Neuronal stem cell (in vitro differentiated cells): ENCODE measurements at regions not wholly inside any gene's neighbourhood (a gene's known extent, or its start where the extent isn't known, plus 50 kb on each side); places are given as distances from the start of the nearest gene placed in this dataset.

Experiments used
- DNase-seq: peaks from one replicate; pipeline ENCODE4 v3.0.0-alpha.2; 2013; ENCODE audit warnings: low spot score
- H2AFZ ChIP-seq: one replicate; pipeline ENCODE4 v1.6.1; 2013; ENCODE audit warnings: mild to moderate bottlenecking, low read length, inconsistent platforms
- H2AK5ac ChIP-seq: 2 replicates; pipeline ENCODE4 v1.6.1; 2013; ENCODE audit warnings: low read depth, mild to moderate bottlenecking, inconsistent platforms, low read length, moderate library complexity, mixed read lengths
- H2BK120ac ChIP-seq: 2 replicates; pipeline ENCODE4 v1.6.1; 2013; ENCODE audit warnings: low read depth, mild to moderate bottlenecking, inconsistent platforms, low read length, moderate library complexity, mixed read lengths
- H2BK12ac ChIP-seq: one replicate; pipeline ENCODE4 v1.6.1; 2013; ENCODE audit warnings: low read length, inconsistent platforms
- H2BK15ac ChIP-seq: 2 replicates; pipeline ENCODE4 v1.6.1; 2013; ENCODE audit warnings: mild to moderate bottlenecking, low read length, inconsistent platforms, mixed read lengths
- H2BK5ac ChIP-seq: one replicate; pipeline ENCODE4 v1.6.1; 2013; ENCODE audit warnings: inconsistent platforms, mild to moderate bottlenecking, low read length, moderate library complexity
- H3K14ac ChIP-seq: one replicate; pipeline ENCODE4 v1.6.1; 2013; ENCODE audit warnings: low read length, inconsistent platforms
- H3K18ac ChIP-seq: 2 replicates; pipeline ENCODE4 v1.6.1; 2013; ENCODE audit warnings: low read length, inconsistent platforms
- H3K23ac ChIP-seq: 2 replicates; pipeline ENCODE4 v1.6.1; 2013; ENCODE audit warnings: low read depth, mild to moderate bottlenecking, mixed read lengths, low read length, inconsistent platforms; ENCODE audit not compliant: poor library complexity
- H3K27ac ChIP-seq: replicated peaks from 3 replicates; pipeline ENCODE4 v1.5.1; 2013; ENCODE audit warnings: low read length, inconsistent platforms
- H3K27me3 ChIP-seq, 3 experiments: 2 replicates each; pipeline ENCODE4 v1.6.1; 2013; ENCODE audit warnings: low read length in 3 of 3, mild to moderate bottlenecking in 2 of 3, inconsistent platforms in 1 of 3, low read depth in 1 of 3, mixed read lengths in 1 of 3, moderate library complexity in 1 of 3; ENCODE audit not compliant: control insufficient read depth in 3 of 3, insufficient read depth in 3 of 3
- H3K36me3 ChIP-seq, 2 donors: replicated peaks in 1 of 2; 2 replicates each; pipeline ENCODE4 v1.6.1; 2013; ENCODE audit warnings: low read length in 2 of 2; ENCODE audit not compliant: control insufficient read depth in 2 of 2, insufficient read depth in 2 of 2
- H3K4ac ChIP-seq: 2 replicates; pipeline ENCODE4 v1.6.1; 2013; ENCODE audit warnings: inconsistent platforms, mild to moderate bottlenecking, low read length, moderate library complexity
- H3K4me1 ChIP-seq, 2 donors: 1 replicate in 1 of 2; 2 replicates in 1 of 2; pipeline ENCODE4 v1.6.1; 2013; ENCODE audit warnings: low read length in 2 of 2, low read depth in 1 of 2; ENCODE audit not compliant: control insufficient read depth in 2 of 2, insufficient read depth in 1 of 2
- H3K4me2 ChIP-seq: one replicate; pipeline ENCODE4 v1.6.1; 2013; ENCODE audit warnings: mild to moderate bottlenecking, low read length, inconsistent platforms; ENCODE audit not compliant: insufficient read depth, poor library complexity, severe bottlenecking
- H3K4me3 ChIP-seq, 2 donors: 2 replicates each; pipeline ENCODE4 v1.5.1; 2013; ENCODE audit warnings: low read length in 2 of 2, mild to moderate bottlenecking in 2 of 2, inconsistent platforms in 1 of 2, moderate library complexity in 1 of 2
- H3K79me1 ChIP-seq: one replicate; pipeline ENCODE4 v1.6.1; 2013; ENCODE audit warnings: low read depth, mild to moderate bottlenecking, inconsistent platforms, low read length, moderate library complexity
- H3K9ac ChIP-seq: one replicate; pipeline ENCODE4 v1.6.1; 2013; ENCODE audit warnings: mild to moderate bottlenecking, low read depth, low read length, inconsistent platforms; ENCODE audit not compliant: poor library complexity
- H3K9me3 ChIP-seq, 2 donors: replicated peaks in 1 of 2; 2 replicates each; pipeline versions ENCODE3 to v1.6.1; 2013; ENCODE audit warnings: low read length in 2 of 2, mild to moderate bottlenecking in 2 of 2, inconsistent platforms in 1 of 2, low read depth in 1 of 2, mixed read lengths in 1 of 2, moderate library complexity in 1 of 2; ENCODE audit not compliant: control insufficient read depth in 2 of 2, insufficient read depth in 1 of 2
- H4K8ac ChIP-seq: one replicate; pipeline ENCODE4 v1.6.1; 2013; ENCODE audit warnings: low read depth, mild to moderate bottlenecking, inconsistent platforms, low read length, moderate library complexity
- H4K91ac ChIP-seq: one replicate; pipeline ENCODE4 v1.6.1; 2013; ENCODE audit warnings: low read length, low read depth, mild to moderate bottlenecking, inconsistent platforms; ENCODE audit not compliant: poor library complexity
- WGBS, 2 donors: extraction: QIAGEN DNeasy Blood & Tissue Kit; methylation state at CpG; one replicate each; pipeline ENCODE4 v1.1.7; 2013; ENCODE audit warnings: missing lambda C conversion rate in 2 of 2, mixed read lengths in 1 of 2; ENCODE audit not compliant: insufficient read length in 2 of 2, insufficient replicate concordance in 1 of 2; ENCODE audit errors: extremely low coverage in 2 of 2; 5-methylcytosine and 5-hydroxymethylcytosine counted together

DNA sequence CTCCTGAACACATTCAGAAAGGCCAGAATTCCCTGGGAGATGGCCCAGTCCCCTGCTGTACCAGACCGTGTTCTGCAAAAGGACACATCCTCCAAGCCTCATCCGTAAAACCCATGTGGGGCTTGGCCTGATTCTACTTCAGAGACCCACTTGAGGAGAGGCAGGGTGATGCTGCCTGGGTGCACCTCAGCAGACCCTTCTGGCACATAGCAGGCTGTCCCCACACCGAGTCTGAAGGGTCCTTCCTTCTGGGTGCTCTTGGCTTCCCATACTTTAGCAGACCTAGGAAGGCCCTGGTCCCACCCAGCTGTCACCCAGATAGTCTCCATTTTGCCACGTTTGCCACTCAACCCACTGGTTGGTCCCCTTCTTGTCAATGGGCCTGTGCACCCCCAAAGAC lies 270.1 kb upstream of the AGTR2 start:
- WGBS, 2 donors: no CpG with 5 or more reads among the region's 4 CpGs
- H2BK12ac ChIP-seq: no peak overlapping the region
- H3K36me3 ChIP-seq: no peaks in the 10 kb centered on the region
- no peak for DNase-seq
- no peak overlapping the region for H3K27ac ChIP-seq
- no peak overlapping the region for H3K18ac ChIP-seq
- H3K4me2 ChIP-seq: no peak overlapping the region
- no peak overlapping the region for H3K4me3 ChIP-seq
- H3K4ac ChIP-seq: no peak overlapping the region
- H2BK5ac ChIP-seq: no peak overlapping the region
- no peak overlapping the region for H2BK120ac ChIP-seq
- no peak overlapping the region for H2AFZ ChIP-seq
- peaks cover 0 to 31% (median 0%) of the 10 kb centered on the region in 3 experiments for H3K27me3 ChIP-seq
- no peak overlapping the region for H2BK15ac ChIP-seq
- no peak overlapping the region for H4K8ac ChIP-seq
- H3K23ac ChIP-seq: no peak overlapping the region
- no peak overlapping the region for H3K9ac ChIP-seq
- H3K14ac ChIP-seq: no peak overlapping the region
- H3K4me1 ChIP-seq: no peaks in the 10 kb centered on the region
- peaks cover 2% of the 10 kb centered on the region for H3K79me1 ChIP-seq
- no peak overlapping the region for H2AK5ac ChIP-seq
- H3K9me3 ChIP-seq: peaks cover 0 to 1% of the 10 kb centered on the region in 2 donors
- H4K91ac ChIP-seq: no peak overlapping the region

DNA sequence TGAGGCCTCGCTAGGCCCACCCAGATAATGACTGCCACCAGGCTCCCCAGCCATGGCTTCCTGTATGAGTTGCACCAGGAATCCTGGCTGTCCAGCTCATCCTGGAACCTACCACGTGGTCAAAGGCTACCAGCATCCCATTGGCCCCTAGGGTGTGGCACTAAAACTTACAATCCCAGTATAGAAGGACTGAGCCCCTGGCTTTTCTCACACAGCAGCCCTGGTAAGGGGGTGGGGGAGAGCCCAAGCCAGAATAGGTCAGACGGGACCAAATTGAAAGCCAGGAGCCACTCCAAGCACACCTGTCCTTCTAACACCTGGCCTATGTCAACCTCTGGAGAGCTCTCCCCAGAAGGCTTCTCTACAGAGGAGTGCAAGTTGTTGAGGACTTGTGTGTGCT lies 269.3 kb upstream of the AGTR2 start:
- H3K27ac ChIP-seq: no peak overlapping the region
- H3K18ac ChIP-seq: no peak overlapping the region
- no peak overlapping the region for H4K91ac ChIP-seq
- WGBS, 2 donors: no CpG with 5 or more reads among the region's 3 CpGs
- no peaks in the 10 kb centered on the region for H3K36me3 ChIP-seq
- no peak overlapping the region for H2AFZ ChIP-seq
- no peak for DNase-seq
- H2BK120ac ChIP-seq: no peak overlapping the region
- H3K4me2 ChIP-seq: no peak overlapping the region
- no peak overlapping the region for H2BK12ac ChIP-seq
- no peak overlapping the region for H3K4ac ChIP-seq
- no peaks in the 10 kb centered on the region for H3K4me1 ChIP-seq
- peaks cover 0 to 31% (median 0%) of the 10 kb centered on the region in 3 experiments for H3K27me3 ChIP-seq
- H3K4me3 ChIP-seq: no peak overlapping the region
- no peak overlapping the region for H3K23ac ChIP-seq
- H2BK15ac ChIP-seq: no peak overlapping the region
- no peak overlapping the region for H3K14ac ChIP-seq
- peaks cover 2% of the 10 kb centered on the region for H3K79me1 ChIP-seq
- no peak overlapping the region for H4K8ac ChIP-seq
- H2AK5ac ChIP-seq: no peak overlapping the region
- no peak overlapping the region for H2BK5ac ChIP-seq
- peaks cover 0 to 1% of the 10 kb centered on the region in 2 donors for H3K9me3 ChIP-seq
- H3K9ac ChIP-seq: no peak overlapping the region

DNA sequence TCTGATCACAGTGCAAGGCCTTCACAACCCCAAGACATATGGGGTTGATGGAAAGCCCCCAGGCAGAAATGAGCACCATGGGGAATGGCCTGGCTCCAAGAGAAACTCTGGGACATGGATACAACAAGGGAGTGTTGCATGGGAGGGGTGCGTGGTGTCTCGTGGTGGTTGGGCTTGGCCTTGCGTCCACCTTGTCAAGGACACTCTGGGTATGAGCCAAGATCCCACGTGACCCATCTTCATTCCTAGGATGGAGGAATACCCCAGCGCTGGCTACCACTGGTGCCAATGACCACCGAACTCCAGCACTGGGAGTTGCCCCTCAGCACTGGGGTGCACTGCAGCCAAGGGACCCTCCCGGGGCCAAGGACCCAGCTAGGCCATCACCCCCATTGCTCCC lies 267.5 kb upstream of the AGTR2 start:
- Histone ChIP-seq H3K14ac (no peak overlapping the region), H2BK5ac (no peak overlapping the region), H4K91ac (no peak overlapping the region), H3K23ac (no peak overlapping the region), H3K4me1 (no peaks in the 10 kb centered on the region), H3K9me3 (peaks cover 0 to 1% of the 10 kb centered on the region in 2 donors), H3K9ac (no peak overlapping the region), H3K36me3 (no peaks in the 10 kb centered on the region), H4K8ac (no peak overlapping the region), H3K79me1 (peaks cover 2% of the 10 kb centered on the region), H2BK120ac (no peak overlapping the region), H3K4me3 (no peak overlapping the region), H3K4me2 (no peak overlapping the region), H2BK15ac (no peak overlapping the region), H3K18ac (no peak overlapping the region), H2AFZ (no peak overlapping the region), H3K27ac (no peak overlapping the region), H3K4ac (no peak overlapping the region), H2BK12ac (no peak overlapping the region), H2AK5ac (no peak overlapping the region), H3K27me3 (peaks cover 0 to 28% (median 0%) of the 10 kb centered on the region in 3 experiments)
- no CpG with 5 or more reads among the region's 7 CpGs for WGBS, 2 donors
- no peak for DNase-seq

DNA sequence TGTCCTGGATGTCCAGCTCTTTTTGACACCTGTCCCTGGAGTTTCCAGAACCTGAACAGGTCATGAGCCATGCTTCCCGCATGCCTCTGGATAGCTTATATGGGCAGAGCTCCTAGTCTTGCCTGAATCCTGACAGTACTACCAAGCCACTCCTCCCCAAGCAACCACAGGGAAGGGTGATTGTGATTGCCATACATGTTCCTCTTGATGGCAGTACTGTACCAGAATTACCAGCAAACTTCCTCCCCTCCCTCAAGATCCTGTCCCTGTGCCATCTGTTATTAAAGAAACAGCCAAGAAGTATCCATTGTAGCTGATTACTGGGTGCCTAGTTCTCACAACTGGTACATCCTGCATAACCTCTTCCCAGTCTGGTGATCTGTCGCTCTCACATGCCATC lies 264.3 kb upstream of the AGTR2 start:
- Histone ChIP-seq H3K18ac (no peak overlapping the region), H3K9me3 (peaks cover 0 to 2% of the 10 kb centered on the region in 2 donors), H4K8ac (no peak overlapping the region), H2AK5ac (no peak overlapping the region), H2BK5ac (no peak overlapping the region), H2BK12ac (no peak overlapping the region), H2AFZ (no peak overlapping the region), H3K9ac (no peak overlapping the region), H3K4me1 (no peaks in the 10 kb centered on the region), H2BK15ac (no peak overlapping the region), H3K14ac (no peak overlapping the region), H2BK120ac (no peak overlapping the region), H3K4me2 (no peak overlapping the region), H3K79me1 (peaks cover 3% of the 10 kb centered on the region), H3K4me3 (no peak overlapping the region), H4K91ac (no peak overlapping the region), H3K36me3 (no peaks in the 10 kb centered on the region), H3K23ac (no peak overlapping the region), H3K4ac (no peak overlapping the region), H3K27me3 (peaks cover 0 to 18% (median 0%) of the 10 kb centered on the region in 3 experiments), H3K27ac (no peak overlapping the region)
- no CpG with 5 or more reads among the region's 2 CpGs for WGBS, 2 donors
- DNase-seq: no peak
